ENCODE measurements at regions not wholly inside any gene's neighbourhood (a gene's known extent, or its start where the extent isn't known, plus 50 kb on each side); places are given as distances from the start of the nearest gene placed in this dataset.

DNA sequence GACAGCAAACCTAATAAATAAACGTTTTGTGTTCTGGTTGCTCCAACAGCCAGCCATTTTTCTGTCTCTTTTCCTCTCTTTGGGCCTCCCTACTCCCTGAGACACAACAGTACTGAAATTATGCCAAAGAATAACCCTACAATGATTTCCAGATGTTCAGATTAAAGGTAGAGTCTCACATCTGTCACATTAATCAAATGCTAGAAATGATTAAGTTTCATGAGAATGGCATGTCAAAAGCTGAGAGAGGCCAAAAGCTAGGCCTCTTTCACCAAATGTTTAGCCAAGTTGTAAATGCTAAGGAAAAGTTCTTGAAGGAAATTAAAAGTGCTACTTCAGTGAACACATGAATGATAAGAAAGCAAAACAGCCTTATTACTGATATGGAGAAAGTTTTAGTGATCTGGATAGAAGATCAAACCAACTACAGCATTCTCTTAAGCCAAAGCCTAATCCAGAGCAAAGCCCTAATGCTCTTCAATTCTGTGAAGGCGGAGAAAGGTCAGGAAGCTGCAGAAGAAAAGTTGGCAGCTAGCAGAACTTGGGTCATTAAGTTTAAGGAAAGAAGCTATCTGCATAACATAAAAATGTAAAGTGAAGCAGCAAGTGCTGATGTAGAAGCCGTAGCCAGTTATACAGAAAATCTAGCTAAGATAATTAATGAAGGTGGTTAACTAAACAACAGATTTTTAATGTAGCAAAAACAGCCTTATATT is 182.1 kb upstream of the NUDT6 start:
- DNase-seq, result no peak

GRCh38 chr4:123105026-123105420 is 182.6 kb upstream of the NUDT6 start:
- DNase-seq, result no peak

DNA sequence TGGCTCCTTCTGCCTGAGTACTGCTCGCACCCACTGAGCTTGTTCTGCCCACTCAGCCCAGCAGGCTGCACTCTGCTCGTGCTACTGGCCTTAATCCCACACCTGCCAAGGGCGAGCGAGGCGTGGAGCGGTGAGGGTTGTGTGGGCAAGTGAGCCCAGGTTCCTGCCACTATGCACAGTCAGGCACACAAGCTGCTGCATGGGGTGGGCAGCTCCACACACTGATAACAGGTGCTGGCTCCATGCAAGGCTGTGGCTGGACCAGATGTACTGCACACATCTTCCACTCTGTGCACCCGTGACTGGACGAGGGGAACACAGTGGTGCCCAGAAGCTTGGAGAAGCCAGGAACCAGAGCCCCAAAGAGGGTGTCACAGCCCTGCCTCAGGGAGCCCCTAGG is 184.3 kb upstream of the NUDT6 start:
- no peak for DNase-seq

- no peak for DNase-seq
Measured at GRCh38 chr4:123107444-123108252, 185.3 kb upstream of the NUDT6 start.

GRCh38 chr4:123109139-123109538 is 186.7 kb upstream of the NUDT6 start:
- DNase-seq, result no peak

DNA sequence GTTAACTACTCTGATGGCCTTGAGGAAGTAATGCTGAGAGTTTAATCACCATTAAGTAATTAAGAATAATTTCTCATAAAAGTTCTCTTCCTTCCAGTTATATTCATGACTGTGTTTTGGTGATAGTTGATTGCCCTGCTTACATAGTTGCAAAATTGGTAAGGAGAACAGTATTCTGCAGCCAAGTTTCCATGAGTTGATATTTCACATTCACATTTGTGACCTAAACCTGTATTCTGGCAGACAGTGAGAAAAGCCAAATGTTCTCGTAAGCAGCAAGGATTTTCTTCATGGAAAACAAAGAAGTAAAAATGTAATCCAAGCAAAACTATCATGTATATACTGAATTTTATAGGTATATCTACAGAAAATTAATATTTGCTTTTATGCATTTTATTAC is 187.8 kb upstream of the NUDT6 start:
- no peak for DNase-seq

DNA sequence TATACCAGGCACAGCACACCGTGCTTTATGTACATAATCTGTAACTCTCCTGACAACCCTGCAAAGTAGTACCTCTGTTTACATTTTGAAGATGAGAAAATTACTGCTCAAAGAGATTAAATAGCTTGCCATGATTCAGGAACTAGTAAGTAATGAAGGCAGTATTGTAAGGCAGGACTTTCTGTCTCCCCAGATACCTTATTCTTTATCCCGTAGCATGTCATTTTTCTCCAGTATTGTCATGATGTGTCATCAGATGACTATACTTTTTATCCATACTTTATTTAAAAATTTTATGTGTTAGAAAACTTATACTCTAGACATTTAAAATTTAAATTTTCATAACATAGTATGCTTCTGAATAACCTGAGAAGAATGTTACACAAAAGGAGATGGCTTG is 188.3 kb upstream of the NUDT6 start:
- no peak for DNase-seq

DNA sequence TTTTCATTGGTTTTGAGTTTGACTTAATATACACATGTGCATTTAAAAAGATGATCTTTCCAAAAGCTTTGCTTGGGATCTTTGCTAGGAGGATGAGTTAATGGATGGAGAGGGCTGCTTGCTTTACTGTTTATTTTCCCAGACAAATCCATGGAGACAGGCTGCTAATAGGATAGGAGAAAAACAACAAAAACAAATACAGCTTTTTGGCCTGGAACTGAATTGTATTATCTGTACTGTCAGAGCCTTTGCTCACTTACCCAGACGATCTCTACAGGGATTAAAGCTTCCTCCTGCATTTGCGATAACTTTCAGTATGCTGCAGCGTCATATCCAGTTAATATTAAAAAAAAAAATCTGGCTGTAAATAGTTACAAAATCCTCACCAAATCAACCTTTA is 190.8 kb upstream of the NUDT6 start:
- no peak for DNase-seq

- DNase-seq, result no peak
Measured at GRCh38 chr4:123114084-123114914, 191.9 kb upstream of the NUDT6 start.

DNA sequence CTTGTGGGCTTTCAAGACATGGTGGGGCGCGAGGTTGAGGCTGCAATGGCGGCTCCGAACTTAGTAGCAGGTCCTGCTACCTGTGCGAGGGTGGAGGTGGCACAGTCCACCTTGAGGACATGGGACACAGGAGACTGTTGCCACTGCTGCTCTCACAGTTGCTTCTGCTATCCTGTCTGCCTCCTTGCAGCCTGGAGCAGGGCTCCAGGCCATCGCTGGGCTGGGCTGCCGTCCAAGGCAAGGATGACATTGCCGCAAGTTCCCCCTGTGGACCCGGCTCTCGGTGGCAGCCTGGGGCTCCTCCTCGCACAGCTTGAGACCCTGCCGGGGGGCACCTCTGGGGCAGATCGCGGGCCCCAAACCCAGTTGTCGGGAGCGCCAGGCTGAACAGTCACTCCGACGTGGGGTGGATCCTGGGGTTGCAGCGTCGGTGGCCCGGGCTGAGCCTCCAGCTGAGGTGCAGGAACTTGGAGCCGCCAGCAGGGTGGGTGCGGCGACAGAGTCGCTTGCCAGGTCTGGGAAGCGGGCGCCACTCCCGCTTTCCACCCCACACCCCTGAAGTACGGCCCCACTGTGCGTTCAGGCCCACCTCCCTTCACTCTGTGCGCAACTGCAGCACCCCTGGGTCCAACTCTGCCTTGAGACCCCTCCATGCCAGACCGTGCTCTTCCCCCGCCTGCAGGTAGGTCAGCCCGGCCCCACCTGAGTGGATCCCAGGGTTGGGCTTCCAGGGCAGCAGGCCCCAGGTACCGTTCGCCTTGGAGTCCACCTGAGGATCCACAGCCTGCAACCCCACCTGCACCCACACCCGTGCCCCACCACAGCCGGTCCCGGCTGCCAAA is 192.7 kb upstream of the NUDT6 start:
- no peak for DNase-seq

DNA sequence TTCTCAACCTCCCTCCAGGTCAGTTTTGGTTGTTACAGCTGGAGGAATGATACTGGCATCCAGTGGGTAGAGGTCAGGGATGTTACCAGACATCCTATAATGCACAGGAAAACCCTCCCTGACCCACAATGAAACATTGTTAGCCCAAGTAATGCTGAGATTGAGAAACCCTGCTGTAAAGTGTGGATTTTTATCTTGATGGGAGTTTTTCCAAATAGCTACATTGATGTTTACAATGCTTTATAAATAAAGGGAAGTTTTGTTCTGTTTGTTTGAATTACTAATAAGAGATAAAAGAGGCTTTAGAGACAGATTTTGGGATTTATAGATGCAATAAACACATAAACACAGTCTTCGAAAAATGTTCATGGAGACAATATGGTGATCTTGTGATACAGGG is 194.0 kb upstream of the NUDT6 start:
- no peak for DNase-seq

DNA sequence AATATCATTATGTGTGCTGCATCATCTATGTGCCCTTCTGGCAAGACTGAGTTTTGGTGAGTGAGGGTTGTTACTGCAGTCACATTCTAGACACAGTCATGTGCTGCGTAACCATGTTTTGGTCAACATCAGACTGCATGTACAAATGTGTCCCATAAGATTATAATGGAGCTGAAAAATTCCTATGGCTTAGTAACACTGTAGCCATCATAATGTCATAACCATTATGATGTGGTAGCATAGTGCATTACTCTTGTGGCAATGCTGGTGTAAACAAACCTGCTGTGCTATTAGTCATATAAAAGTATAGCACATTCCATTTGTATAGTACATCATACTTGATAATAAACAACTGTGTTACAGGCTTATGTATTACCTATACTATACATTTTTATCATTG is 198.1 kb upstream of the NUDT6 start:
- DNase-seq, result no peak

DNA sequence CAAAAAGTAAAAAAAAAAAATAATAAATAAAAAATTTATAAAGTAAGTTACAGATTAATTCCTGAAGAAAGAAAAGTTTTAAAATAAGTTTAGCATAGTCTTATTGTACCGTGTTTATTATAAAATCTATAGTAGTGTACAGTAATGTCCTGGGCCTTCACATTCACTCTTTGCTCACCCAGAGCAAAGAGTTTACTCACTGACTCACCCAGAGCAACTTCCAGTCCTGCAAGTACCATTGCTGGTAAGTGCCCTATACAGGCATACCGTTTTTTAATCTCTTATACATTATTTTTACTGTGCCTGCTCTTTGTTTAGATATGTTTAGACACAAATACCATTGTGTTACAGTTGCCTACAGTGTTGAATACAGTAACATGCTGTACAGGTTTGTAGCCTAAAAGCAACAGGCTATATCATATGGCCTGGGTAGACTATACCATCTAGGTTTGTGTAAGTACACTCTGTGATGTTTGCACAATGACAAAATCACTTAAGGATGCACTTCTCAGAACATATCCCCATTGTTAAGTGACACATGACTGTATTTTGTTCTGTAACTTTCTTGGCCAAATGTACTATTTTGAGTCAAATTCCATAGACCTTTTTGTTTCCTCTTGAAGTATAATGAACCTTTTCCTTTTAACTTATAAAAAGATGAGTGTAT is 199.0 kb upstream of the NUDT6 start:
- DNase-seq, result no peak

DNA sequence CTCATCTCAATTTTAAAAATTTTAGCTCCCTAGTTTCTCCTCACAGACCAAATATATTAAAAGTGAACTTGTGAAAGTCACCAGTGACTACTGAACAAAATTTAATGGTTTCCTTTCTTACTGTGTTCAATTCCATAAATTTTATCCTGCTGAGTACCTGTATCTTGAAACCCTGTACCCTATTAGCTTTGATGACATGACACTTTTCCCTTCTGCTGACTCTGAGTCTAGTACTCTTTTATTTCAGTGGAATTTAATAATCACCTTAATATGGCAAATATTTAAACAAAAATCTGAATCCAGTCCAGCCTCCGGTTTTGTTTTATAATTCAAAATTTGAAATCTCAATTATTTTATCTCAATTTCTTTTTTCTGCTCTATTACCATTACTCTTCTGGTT is 203.1 kb upstream of the NUDT6 start:
- no peak for DNase-seq

DNA sequence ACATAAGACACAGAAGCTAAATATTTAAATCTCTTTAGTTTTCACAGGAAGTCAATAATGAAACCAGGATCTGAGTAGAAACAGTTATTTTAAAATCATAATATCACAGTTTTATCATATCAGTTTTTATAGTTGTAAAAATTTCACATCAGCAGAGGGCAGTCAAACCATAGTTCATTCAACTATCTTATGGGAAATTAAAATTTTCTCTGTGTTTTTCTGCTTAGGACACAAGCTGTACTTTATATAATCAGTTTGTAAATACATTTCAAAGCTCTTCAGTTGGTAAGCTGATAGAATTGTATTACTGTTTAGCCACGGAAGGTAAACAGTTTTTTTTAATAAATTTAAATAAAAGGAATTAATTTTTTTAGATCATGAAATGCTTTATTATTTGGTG is 204.8 kb upstream of the NUDT6 start:
- DNase-seq, result no peak

DNA sequence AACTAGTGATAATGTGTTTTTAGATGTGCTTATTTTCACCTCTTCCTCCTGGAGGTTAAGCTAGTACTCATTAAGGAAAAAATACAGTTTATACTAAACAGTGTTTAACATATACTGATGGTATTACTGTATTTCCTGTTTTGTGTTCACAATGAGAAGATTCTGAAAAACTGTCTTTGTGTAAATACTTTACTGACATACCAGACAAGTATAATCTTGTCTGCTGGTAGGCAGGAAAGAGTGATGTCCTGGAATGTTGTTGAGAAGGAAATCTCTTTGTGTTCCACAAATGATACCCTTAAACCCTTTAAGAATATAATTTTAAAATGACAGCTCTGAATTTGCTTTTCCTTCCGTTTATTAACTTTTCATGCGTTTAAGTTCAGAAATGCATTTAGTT is 205.5 kb upstream of the NUDT6 start:
- no peak for DNase-seq

DNA sequence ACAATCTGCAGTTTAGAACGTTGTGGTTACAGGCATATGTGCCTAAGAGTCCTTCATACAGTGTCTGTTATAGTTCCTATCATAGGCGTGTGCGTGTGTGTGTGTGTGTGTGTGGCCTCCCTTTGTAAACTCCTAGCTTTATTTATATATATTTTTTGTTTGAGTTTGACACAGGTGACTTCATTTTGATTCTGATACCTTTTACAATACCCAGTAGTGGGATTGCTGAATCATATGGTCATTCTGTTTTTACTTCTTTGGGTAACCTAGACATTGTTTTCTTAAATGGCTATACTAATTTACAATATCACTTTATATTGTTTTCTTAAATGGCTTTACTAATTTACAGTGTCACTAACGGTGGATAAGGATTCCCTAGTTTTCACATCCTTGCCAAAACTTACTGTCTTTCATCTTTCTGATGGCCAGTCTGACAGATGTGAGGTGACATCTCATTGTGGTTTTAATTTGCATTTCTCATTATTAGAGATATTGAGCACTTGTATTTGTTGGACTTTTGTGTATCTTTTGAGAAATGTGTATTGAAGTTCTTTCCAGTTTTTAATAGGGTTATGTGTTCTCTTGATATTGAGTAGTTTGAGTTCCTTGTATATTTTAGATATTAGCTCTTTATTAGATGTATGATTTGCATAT is 211.1 kb upstream of the NUDT6 start:
- no peak for DNase-seq

GRCh38 chr4:123144616-123145015 is 222.2 kb upstream of the NUDT6 start:
- DNase-seq, result no peak

DNA sequence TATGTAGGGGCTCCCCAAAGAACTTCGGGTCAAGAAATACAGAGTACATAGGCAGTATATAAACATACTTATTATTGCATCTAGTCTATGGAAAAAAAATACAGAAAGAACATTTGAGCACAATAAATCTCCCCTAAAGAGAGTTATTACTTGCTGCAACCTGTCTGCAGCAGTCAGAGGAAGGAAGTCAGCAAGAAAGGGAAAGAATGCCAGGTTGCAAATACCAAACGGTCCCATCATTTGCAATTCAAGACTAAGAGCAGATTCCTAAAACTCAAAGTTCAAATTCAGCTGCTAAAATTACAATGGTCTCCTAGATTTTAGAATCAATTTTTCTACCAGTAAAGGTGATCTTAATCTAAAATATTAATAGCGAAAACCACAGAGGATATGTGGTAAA is 236.2 kb upstream of the NUDT6 start:
- DNase-seq, result no peak

DNA sequence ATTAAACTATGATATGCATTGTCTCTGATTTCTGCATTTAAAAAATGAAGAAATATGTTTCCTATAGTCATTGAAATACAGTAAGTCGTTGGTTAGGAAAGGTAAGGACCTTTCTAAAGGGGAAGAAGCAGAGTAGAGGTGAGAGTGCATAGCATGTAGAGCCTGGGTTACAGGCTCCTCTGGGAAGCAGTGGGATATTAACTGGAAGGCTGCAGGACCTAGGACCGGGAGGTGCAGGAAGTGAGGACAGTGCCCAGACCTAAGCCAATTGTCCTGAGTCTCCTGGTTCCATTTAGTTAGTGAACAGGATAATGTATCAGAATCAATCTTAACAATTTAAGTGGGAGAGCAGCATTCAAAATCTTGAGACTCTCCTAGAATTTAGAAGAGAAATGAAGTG is 237.1 kb upstream of the NUDT6 start:
- DNase-seq, result no peak

GRCh38 chr4:123162859-123163258 is 233.7 kb upstream of the SPRY1 start:
- no peak for DNase-seq

- no peak for DNase-seq
Measured at GRCh38 chr4:123163501-123163900, 233.1 kb upstream of the SPRY1 start.

Data from NCI-H748 treated with DMSO at 0.1 percent for 48 hours (cell line).